DND-41 (cell line): ENCODE measurements at regions not wholly inside any gene's neighbourhood (a gene's known extent, or its start where the extent isn't known, plus 50 kb on each side); places are given as distances from the start of the nearest gene placed in this dataset.

ENCODE experiments used
- ATAC-seq: fragments of 200-7000 bp; cut with Tn5 transposase; 3 replicates; pipeline ENCODE4 v1.9.1; 2021; ENCODE audit warnings: low read depth; ENCODE audit not compliant: insufficient read depth
- DNase-seq: peaks from one replicate; pipeline ENCODE4 v3.0.0-alpha.2; 2020
- H2AFZ ChIP-seq: 2 replicates; pipeline ENCODE4 v1.6.0; 2012; ENCODE audit warnings: low read depth, low read length
- H3K27ac ChIP-seq: 2 replicates; pipeline ENCODE4 v1.5.1; 2012; ENCODE audit warnings: low read length, inconsistent platforms
- H3K27me3 ChIP-seq: fragments of 200-600 bp; sonication (generic); 2 replicates; pipeline ENCODE4 v1.6.0; 2012; ENCODE audit warnings: low read length, mild to moderate bottlenecking, inconsistent platforms; ENCODE audit not compliant: insufficient read depth, poor library complexity
- H3K36me3 ChIP-seq: 2 replicates; pipeline ENCODE4 v1.5.1; 2012; ENCODE audit warnings: low read length, inconsistent platforms; ENCODE audit not compliant: insufficient read depth
- H3K4me1 ChIP-seq: 2 replicates; pipeline ENCODE4 v1.5.1; 2012; ENCODE audit warnings: mild to moderate bottlenecking, low read length; ENCODE audit not compliant: insufficient read depth
- H3K4me2 ChIP-seq: 2 replicates; pipeline ENCODE4 v1.6.0; 2012; ENCODE audit warnings: mild to moderate bottlenecking, moderate library complexity, low read length, inconsistent platforms; ENCODE audit not compliant: insufficient read depth
- H3K4me3 ChIP-seq, 2 experiments: fragments of 200-600 bp in 1 of 2; shearing (Covaris generic) in 1 of 2; 2 replicates each; pipeline ENCODE4 v1.5.1; 2012 to 2016; ENCODE audit warnings: inconsistent platforms in 2 of 2, low read length in 2 of 2, mild to moderate bottlenecking in 2 of 2, low read depth in 1 of 2, moderate library complexity in 1 of 2
- H3K79me2 ChIP-seq: 2 replicates; pipeline ENCODE4 v1.6.0; 2012; ENCODE audit warnings: low read length, inconsistent platforms; ENCODE audit not compliant: insufficient read depth
- H3K9ac ChIP-seq: 2 replicates; pipeline ENCODE4 v1.6.0; 2012; ENCODE audit warnings: low read depth, mild to moderate bottlenecking, inconsistent platforms, low read length, moderate library complexity
- H3K9me3 ChIP-seq: 2 replicates; pipeline ENCODE4 v1.5.1; 2012; ENCODE audit warnings: low read length, moderate library complexity, mild to moderate bottlenecking, inconsistent platforms; ENCODE audit not compliant: insufficient read depth, severe bottlenecking
- H4K20me1 ChIP-seq: 2 replicates; pipeline ENCODE4 v1.6.0; 2012; ENCODE audit warnings: low read length; ENCODE audit not compliant: insufficient read depth
- CTCF ChIP-seq: IDR thresholded peaks from 2 replicates; pipeline ENCODE4 v1.5.1; 2012; ENCODE audit warnings: borderline replicate concordance, low read length, moderate library complexity, mild to moderate bottlenecking; ENCODE audit not compliant: poor library complexity, severe bottlenecking; ENCODE audit errors: extremely low read depth
- EZH2 ChIP-seq: IDR thresholded peaks from 3 replicates; pipeline ENCODE4 v1.6.1; 2012; ENCODE audit warnings: borderline replicate concordance, low read depth, mild to moderate bottlenecking, moderate library complexity, low read length, inconsistent platforms; ENCODE audit not compliant: severe bottlenecking

GRCh38 chr5:166860426-166860825, 1431.0 kb upstream of the WWC1 start:
- no peak overlapping the region for H3K9ac ChIP-seq
- no peak for ATAC-seq
- no peak for DNase-seq

GRCh38 chr5:166862581-166862980, 1428.9 kb upstream of the WWC1 start:
- H4K20me1 ChIP-seq = no peaks in the 10 kb centered on the region
- H3K27ac ChIP-seq = no peak overlapping the region
- ATAC-seq = no peak
- H3K27me3 ChIP-seq = no peaks in the 10 kb centered on the region
- H3K36me3 ChIP-seq = no peaks in the 10 kb centered on the region
- no peak overlapping the region for H2AFZ ChIP-seq
- H3K9ac ChIP-seq = no peak overlapping the region
- H3K9me3 ChIP-seq = no peaks in the 10 kb centered on the region
- no peak overlapping the region for H3K4me3 ChIP-seq
- TF ChIP-seq EZH2 = no peak
- no peak for TF ChIP-seq CTCF
- no peaks in the 10 kb centered on the region for H3K4me1 ChIP-seq
- DNase-seq = no peak
- no peaks in the 10 kb centered on the region for H3K79me2 ChIP-seq
- H3K4me2 ChIP-seq = no peak overlapping the region

More at GRCh38 chr5:166860426-166860825, 1431.0 kb upstream of the WWC1 start:
- H3K79me2 ChIP-seq = no peaks in the 10 kb centered on the region
- H3K4me2 ChIP-seq = no peak overlapping the region
- TF ChIP-seq CTCF = no peak
- TF ChIP-seq EZH2 = no peak
- H3K27me3 ChIP-seq = no peaks in the 10 kb centered on the region
- no peak overlapping the region for H2AFZ ChIP-seq
- no peaks in the 10 kb centered on the region for H3K9me3 ChIP-seq
- no peaks in the 10 kb centered on the region for H4K20me1 ChIP-seq
- no peak overlapping the region for H3K4me3 ChIP-seq
- no peak overlapping the region for H3K27ac ChIP-seq
- no peaks in the 10 kb centered on the region for H3K4me1 ChIP-seq
- H3K36me3 ChIP-seq = no peaks in the 10 kb centered on the region

- H3K4me3 ChIP-seq = no peak overlapping the region
- no peaks in the 10 kb centered on the region for H3K4me1 ChIP-seq
- no peak overlapping the region for H2AFZ ChIP-seq
- ATAC-seq (no peak), DNase-seq (no peak)
- no peaks in the 10 kb centered on the region for H3K79me2 ChIP-seq
- no peak overlapping the region for H3K4me2 ChIP-seq
- H4K20me1 ChIP-seq = no peaks in the 10 kb centered on the region
- H3K9me3 ChIP-seq = no peaks in the 10 kb centered on the region
- H3K36me3 ChIP-seq = no peaks in the 10 kb centered on the region
- TF ChIP-seq EZH2 = no peak
- TF ChIP-seq CTCF = no peak
- no peaks in the 10 kb centered on the region for H3K27me3 ChIP-seq
- H3K9ac ChIP-seq = no peak overlapping the region
- H3K27ac ChIP-seq = no peak overlapping the region
Observed at GRCh38 chr5:166865206-166865605, 1426.2 kb upstream of the WWC1 start.

- no peak overlapping the region for H3K4me2 ChIP-seq
- H3K4me3 ChIP-seq = no peak overlapping the region
- TF ChIP-seq EZH2 = no peak
- TF ChIP-seq CTCF = no peak
- no peaks in the 10 kb centered on the region for H3K79me2 ChIP-seq
- no peaks in the 10 kb centered on the region for H3K4me1 ChIP-seq
- H4K20me1 ChIP-seq = no peaks in the 10 kb centered on the region
- H3K9ac ChIP-seq = no peak overlapping the region
- no peaks in the 10 kb centered on the region for H3K36me3 ChIP-seq
- H2AFZ ChIP-seq = no peak overlapping the region
- no peaks in the 10 kb centered on the region for H3K27me3 ChIP-seq
- DNase-seq (no peak), ATAC-seq (no peak)
- no peak overlapping the region for H3K27ac ChIP-seq
- no peaks in the 10 kb centered on the region for H3K9me3 ChIP-seq
Observed at GRCh38 chr5:166880456-166880855, 1411.0 kb upstream of the WWC1 start.
